ENCODE measurements at regions not wholly inside any gene's neighbourhood (a gene's known extent, or its start where the extent isn't known, plus 50 kb on each side); places are given as distances from the start of the nearest gene placed in this dataset.

DNA sequence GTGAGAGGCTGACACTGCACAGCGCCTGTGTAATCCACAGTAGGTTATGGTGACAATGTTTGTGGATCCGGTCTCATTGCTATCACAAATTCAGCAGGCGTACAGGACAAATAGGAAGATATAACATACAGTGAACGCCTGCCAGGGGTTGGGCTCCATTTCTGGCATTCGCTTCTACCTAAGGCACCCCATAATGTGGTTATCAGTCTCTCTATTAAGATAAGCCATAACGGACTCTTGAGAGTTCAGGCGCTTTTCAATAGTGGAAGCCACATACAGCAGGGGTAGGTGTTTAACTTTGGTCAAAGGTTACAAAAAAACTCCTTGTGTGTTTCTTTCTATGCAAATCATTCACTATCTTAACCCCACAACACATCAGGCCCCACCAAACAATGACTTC lies 72.8 kb downstream of the SIPA1L2 start:
- Histone ChIP-seq H3K4me1 (ENCODE audit: insufficient read depth, low read length) (peaks cover 15% of the 10 kb centered on the region), H3K9ac (ENCODE audit: extremely low read depth, insufficient read length, low read length) (no peak overlapping the region), H2BK12ac (ENCODE audit: insufficient read length, low read depth, low read length) (no peak overlapping the region), H3K56ac (ENCODE audit: insufficient read length, low read depth, low read length) (no peak overlapping the region), H3K18ac (ENCODE audit: insufficient read length, low read depth, low read length) (no peak overlapping the region), H3K79me2 (ENCODE audit: insufficient read depth, low read length) (no peaks in the 10 kb centered on the region), H2AFZ (ENCODE audit: low read length) (no peak overlapping the region), H3K9me3 (ENCODE audit: control insufficient read depth, low read depth, low read length) (no peaks in the 10 kb centered on the region), H2BK20ac (ENCODE audit: low read depth, low read length, poor library complexity, severe bottlenecking) (no peak overlapping the region), H2BK15ac (ENCODE audit: low read depth, low read length) (no peak overlapping the region), H3K79me1 (ENCODE audit: insufficient read depth, low read depth, low read length, poor library complexity, severe bottlenecking) (no peaks in the 10 kb centered on the region), H3K4ac (ENCODE audit: low read depth, low read length) (no peak overlapping the region), H3K14ac (ENCODE audit: insufficient read depth, low read length) (no peak overlapping the region), H2BK120ac (ENCODE audit: low read depth, low read length, poor library complexity, severe bottlenecking) (peak overlapping the region; percentile 72), H3K27me3 (ENCODE audit: insufficient read depth, low read length) (no peaks in the 10 kb centered on the region), H3K23me2 (ENCODE audit: insufficient read length, low read depth, low read length, poor library complexity, severe bottlenecking) (no peaks in the 10 kb centered on the region), H2AK5ac (ENCODE audit: insufficient read length, low read length) (no peak overlapping the region), H4K91ac (ENCODE audit: insufficient read length, low read depth, low read length) (no peak overlapping the region), H3K23ac (ENCODE audit: insufficient read length, low read depth, low read length) (no peak overlapping the region), H3T11ph (ENCODE audit: low read length) (no peak overlapping the region), H4K20me1 (ENCODE audit: control insufficient read depth, insufficient read depth, insufficient read length) (no peaks in the 10 kb centered on the region), H3K27ac (ENCODE audit: insufficient read length, low read depth, low read length) (no peak overlapping the region), H2BK5ac (ENCODE audit: insufficient read length, low read length) (no peak overlapping the region), H3K4me2 (ENCODE audit: insufficient read depth, insufficient read length, low read length) (no peak overlapping the region), H4K5ac (ENCODE audit: insufficient read length, low read depth, low read length) (no peak overlapping the region), H4K8ac (replicated peaks; ENCODE audit: insufficient read length, low read depth, low read length) (no peak overlapping the region)
- TF ChIP-seq, protein P1, sequence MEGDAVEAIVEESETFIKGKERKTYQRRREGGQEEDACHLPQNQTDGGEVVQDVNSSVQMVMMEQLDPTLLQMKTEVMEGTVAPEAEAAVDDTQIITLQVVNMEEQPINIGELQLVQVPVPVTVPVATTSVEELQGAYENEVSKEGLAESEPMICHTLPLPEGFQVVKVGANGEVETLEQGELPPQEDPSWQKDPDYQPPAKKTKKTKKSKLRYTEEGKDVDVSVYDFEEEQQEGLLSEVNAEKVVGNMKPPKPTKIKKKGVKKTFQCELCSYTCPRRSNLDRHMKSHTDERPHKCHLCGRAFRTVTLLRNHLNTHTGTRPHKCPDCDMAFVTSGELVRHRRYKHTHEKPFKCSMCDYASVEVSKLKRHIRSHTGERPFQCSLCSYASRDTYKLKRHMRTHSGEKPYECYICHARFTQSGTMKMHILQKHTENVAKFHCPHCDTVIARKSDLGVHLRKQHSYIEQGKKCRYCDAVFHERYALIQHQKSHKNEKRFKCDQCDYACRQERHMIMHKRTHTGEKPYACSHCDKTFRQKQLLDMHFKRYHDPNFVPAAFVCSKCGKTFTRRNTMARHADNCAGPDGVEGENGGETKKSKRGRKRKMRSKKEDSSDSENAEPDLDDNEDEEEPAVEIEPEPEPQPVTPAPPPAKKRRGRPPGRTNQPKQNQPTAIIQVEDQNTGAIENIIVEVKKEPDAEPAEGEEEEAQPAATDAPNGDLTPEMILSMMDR (conservative IDR thresholded peaks at IDR 0.05): no peak
- Mint-ChIP-seq H3K4me1 (peaks cover 59 to 65% of the 10 kb centered on the region in 2 experiments), H3K9me3 (no peaks in the 10 kb centered on the region), H3K4me3 (no peak overlapping the region), H3K27ac (no peak overlapping the region), H3K36me3 (ENCODE audit: insufficient read depth in 1 of 3, low read depth in 3 of 3) (no peaks in the 10 kb centered on the region; a peak in 1 of 7 replicates), H3K27me3 (ENCODE audit: low read depth) (no peaks in the 10 kb centered on the region; the same call in none of the 2 replicates)
- no peak for DNase-seq
- no CpG with 5 or more reads among the region's 7 CpGs for WGBS (ENCODE audit: extremely low coverage, insufficient read length, low lambda C conversion rate)
